Renal pelvis (tissue), 1 donor: ENCODE measurements at regions not wholly inside any gene's neighbourhood (a gene's known extent, or its start where the extent isn't known, plus 50 kb on each side); places are given as distances from the start of the nearest gene placed in this dataset.
"Not testable (repeated sequence)": the region's sequence is repeated elsewhere in the genome, so short reads cannot be mapped to it uniquely, and the experiment has no call there.

Experiments
- DNase-seq: peaks from one replicate; pipeline ENCODE4 v3.0.0-alpha.2; 2013

DNA sequence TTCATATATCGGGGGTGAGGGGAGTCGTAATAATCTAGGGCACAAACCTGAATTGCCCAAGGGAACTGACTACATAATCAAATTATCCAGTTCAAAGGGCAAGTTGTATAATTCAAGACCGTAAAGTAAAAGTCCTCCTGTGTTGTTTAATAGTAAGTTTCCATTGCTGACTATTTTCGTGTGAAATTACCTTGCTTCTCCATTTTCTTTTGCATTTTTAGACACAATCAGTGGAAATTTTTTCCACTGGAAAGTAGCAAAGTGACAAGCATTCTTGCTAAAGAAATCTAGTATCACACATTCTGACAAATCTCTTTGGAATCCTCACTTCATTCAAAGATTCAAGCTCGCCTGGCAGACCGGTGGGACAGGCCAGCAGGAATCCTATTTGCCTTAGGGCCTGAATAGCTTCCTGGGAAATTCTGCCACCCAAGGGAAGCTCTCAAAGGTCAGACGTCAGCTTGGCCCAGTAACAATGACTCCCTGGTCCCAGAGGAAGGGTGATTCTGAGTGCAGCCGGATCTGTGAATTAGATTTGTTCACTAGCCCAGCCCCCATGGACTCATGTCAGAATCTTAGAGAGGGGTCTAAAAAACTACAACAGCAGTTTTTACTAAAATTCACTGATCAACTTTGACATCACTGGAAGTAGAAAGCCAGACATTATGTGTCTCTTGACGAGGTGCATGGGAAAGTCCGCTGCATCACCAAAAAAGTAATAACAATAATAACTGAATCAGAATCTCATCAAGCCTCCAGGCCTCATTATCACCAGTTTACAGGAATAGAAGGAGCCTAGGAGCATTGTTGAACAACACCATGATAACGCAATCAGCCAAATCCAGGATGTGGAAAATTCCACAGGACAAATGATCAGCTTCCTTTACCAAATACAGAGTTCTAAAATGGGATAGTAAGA lies 161.0 kb downstream of the SKIDA1 start:
- DNase-seq: no peak

DNA sequence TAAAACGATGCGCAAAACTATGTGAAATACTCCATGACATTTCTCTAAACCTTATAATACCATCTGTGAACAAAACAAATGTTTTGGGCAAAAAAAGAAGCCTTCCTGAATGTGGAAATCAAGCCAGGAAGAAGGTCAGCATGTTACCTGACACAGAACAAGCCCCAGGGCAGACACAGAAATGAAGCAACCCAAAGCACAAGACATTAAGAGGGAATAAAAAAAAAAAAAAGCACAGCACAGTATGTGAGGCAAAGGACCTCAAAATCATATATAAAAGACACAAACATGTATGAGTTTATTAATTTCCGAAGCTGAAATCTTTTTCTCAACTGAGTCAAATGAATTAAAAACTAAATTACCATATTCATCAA lies 161.8 kb downstream of the SKIDA1 start:
- no peak for DNase-seq

DNA sequence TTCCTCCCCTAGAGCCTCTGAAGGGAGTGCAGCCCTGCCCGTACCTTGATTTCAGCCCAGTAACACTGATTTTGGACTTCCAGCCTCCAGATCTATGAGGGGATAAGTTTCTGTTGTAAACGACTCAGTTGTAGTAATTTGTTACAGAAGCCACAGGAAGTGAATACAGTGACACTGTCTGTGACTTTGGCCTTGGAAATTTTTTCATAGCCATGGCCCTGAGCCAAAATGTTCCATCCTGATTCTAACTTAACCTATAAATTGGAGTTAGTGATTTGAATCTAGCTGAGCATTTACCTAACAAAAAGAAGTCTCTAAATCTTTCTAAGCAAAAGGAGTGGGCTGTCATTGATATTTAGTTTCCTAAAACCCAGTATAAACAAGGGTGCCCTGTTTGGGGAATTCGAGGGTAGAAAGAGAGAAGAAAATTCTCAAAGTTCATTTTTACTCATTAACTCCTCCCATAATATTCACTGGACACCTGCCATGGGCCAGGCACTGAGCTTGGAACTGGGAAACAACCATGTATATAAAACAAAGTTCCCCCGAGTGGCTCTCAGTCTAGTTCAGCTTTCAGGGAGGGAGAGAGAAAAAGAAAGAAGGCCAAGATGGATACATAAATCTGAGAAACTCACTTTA lies 162.3 kb downstream of the SKIDA1 start:
- no peak for DNase-seq

DNA sequence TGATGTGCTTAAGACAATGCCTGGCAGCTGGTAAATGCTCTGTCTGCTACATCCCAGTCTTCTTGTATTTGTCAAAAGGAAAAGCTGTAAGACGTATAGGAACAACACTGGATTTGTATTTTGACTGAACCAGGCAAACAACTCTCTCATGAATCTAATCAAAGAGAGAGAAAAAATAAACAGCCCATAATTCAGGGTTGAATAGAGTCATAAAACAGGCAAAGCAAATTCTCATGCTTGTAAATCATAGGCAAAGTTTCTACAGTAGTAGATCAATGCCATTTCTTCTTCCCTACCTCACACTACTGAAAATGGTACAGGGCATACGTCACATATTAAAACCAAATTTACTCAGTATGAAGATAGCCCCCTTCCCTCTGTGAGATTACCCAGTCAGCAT lies 166.3 kb downstream of the SKIDA1 start:
- no peak for DNase-seq

DNA sequence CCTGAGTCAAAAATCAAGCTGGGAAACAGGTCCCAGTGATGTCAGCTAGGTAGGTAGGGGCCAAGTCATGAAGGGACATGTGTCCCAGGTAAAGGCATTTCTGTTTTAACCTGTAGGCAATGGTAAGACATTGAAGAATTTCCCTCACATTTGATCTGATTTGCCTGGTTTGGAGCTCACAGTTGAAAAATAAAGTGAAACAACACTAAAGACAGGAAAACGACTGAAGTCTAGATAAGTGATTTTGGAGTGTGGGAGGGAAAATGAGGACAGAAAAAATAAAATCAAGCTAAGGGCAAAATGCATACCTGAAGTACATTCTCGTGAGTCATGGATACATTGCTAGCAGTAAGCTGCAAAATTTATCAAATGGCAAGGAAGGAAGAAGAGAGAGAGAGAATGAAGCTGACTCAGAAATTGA lies 169.9 kb downstream of the SKIDA1 start:
- DNase-seq: no peak

- DNase-seq: no peak
Observed at GRCh38 chr10:21352886-21353285, 172.6 kb downstream of the SKIDA1 start.

DNA sequence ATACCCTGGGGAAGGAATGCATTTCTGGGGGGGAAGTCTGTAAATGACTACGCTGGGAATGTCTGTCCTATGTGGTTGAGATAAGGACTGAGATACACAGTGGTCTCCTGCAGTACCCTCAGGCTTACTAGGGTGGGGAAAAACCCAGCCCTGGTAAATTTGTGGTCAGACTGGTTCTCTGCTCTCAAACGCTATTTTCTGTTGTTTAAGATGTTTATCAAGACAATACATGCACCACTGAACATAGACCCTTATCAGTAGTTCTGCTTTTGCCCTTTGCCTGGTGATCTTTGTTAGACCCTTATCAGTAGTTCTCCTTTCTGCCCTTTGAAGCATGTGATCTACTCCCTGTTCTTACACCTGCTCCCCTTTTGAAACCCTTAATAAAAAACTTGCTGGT lies 173.9 kb downstream of the SKIDA1 start:
- DNase-seq: not testable (repeated sequence)

DNA sequence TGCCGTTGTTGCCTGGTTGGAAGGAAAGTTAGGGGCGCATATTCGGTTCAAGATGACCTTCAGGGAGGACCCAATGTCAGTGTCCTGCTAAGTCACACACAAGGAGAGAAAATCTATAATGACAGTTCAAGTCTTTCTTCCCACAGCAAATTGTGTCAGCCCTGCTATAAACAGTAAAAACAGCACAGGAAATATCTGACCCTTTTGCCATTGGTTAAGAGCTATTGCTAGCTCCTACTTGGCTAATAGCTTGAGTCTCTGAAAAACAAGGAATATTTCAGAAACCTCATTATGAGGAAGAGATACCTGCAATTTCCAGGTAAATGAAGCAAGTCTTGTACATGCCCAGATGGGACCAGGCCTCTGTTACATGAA lies 175.6 kb downstream of the SKIDA1 start:
- no peak for DNase-seq

- DNase-seq: no peak
Observed at GRCh38 chr10:21347785-21348170, 177.7 kb downstream of the SKIDA1 start.

DNA sequence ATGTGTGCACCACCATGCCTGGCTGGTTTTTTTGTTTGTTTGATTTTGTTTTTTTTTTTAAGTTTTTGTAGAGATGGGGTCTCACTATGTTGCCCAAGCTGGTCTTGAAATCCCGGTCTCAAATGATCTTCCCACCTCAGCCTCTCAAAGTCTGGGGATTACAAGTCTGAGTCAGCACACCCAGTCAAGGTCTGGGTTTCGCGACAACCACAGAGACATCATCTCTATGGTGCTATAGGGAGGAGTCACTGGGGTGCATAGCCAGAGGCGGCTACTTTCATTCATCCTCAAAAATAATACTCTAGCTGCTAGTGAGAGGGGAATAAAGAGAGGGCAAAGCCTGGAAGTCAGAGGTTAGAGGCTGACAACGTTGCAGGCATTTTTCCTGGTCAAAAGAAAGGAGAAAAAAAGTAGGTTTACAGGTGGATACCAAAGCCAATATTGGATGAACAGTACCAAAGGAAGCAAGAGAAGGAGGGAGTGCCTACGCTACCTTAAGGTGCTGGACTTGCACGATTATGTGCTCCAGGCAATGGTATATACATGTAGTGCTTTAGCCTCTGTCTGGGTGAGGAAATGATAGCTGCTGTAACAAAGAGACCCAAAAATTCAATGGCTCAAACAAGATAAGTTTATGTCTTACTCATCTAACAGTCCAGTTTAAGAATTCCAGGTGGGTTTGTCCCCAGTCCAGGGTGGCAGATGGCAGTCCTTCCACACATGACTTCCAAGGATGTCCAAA lies 178.3 kb downstream of the SKIDA1 start:
- no peak for DNase-seq

DNA sequence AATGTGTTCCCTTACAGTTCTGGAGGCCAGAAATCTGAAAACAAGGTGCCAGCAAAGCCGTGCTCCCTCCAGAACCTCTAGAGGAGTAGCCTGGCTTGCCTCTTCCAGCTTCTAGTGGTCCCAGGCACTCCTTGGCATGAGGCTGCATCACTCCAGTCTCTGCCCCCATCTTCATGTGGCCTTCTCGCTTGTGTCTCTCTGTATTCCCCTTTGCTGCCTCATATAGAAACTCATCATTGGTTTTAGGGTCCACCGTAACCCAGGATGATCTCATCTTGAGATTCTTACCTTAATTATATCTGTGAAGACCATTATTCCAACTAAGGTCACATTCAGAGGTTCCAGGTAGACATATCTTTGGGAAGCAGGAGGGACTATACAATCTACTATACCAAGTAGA lies 182.4 kb downstream of the SKIDA1 start:
- no peak for DNase-seq

- DNase-seq: not testable (repeated sequence)
Observed at GRCh38 chr10:21342499-21342898, 183.0 kb downstream of the SKIDA1 start.

GRCh38 chr10:21340331-21340730 lies 185.2 kb downstream of the SKIDA1 start:
- DNase-seq: no peak

DNA sequence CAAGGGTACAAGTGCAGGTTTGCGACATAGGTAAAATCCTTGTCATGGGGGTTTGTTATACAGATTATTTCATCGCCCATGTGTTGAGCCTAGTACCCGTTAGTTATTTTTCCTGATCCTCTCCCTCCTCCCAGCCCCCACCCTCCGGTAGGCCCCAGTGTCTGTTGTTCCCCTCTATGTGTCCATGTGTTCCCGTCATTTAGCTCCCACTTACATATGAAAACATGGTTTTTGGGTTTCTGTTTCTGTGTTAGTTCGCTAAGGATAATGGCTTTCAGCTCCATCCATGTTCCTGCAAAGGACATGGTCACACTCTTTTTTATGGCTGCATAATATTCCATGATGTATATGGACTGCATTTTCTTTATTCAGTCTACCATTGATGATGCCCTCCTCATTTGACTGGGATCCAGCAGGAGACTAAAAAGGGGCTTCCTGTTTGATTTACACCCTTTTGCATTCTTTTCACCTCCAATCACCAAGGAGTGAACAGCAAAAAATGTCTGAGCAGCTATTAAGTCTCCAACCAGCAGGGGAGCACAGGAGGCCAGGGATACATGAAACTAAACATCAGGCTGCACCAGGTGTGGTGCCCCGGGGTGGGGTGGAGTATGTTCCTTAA lies 188.2 kb downstream of the SKIDA1 start:
- no peak for DNase-seq

DNA sequence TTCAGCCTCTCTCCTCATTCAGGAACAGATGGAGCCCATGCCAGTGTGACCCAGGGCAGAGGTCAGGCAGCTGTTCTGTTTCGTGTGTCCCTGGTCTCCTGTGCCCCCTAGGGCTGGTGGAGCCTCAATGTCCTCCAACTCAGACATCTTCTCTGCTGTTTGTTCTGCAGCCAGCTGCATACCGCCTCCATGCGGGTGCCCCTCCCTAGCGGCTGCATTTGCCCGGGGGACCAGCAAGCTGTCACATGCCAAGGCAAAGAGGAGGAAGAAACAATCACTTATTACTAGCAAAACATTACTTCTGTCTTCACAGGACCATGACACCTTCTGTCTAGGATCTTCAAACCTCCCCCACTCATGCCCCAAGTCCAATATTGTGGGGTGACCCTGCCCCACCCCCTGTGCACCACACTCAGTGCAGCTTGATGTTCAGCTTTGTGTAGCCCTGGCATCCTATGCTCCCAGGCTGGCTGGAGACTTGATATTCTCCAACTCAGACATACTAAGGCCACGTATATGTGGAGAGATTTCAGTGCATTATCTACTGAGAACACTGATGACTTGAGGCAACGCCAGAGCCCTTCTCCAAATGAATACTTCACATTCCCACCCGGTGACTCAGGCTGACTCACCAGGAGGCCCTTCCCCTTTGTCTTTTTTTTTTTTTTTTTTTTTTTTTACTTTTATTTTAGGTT lies 188.9 kb downstream of the SKIDA1 start:
- no peak for DNase-seq

DNA sequence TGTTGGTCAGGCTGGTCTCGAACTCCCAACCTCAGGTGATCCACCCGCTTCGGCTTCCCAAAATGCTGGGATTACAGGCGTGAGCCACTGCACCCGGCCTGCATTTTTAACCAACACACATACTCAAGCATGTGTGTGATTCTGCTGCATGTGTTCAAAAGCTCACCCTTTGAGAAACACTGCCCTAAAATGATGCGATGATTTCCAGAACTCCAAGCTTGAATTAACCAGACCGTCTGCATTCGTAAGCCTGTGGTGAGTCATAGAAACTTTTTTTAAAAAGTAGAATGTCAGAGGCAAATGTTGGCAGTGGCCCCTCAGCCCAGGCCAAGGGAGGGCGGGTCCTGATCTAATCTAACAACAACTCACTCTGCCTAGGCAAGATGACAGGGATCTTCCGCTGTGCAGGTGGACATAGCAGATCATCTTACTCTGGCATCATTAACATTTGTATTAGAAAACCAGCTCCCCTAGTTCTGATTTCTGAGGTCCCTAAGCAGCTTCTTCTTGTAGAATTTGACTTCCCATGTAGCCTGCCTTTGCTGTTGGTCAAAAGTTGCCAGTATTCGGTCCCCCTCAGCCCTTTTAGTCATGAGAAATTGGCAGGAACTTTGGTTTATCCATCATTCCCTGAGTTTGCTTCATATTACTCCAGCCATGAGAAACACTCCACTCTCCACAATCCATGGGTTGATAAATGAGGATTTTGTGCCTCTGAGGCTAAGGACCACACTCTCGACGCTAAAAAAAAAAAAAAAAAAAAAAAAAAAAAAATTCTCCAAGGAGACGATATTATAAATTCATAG lies 190.4 kb downstream of the SKIDA1 start:
- no peak for DNase-seq

GRCh38 chr10:21330628-21331020 lies 194.9 kb downstream of the SKIDA1 start:
- DNase-seq: no peak

- DNase-seq: no peak
Observed at GRCh38 chr10:21329995-21330627, 195.4 kb downstream of the SKIDA1 start.

- DNase-seq: no peak
Observed at GRCh38 chr10:21327289-21327993, 198.0 kb downstream of the SKIDA1 start.
